HUES48 (cell line): ENCODE measurements at regions not wholly inside any gene's neighbourhood (a gene's known extent, or its start where the extent isn't known, plus 50 kb on each side); places are given as distances from the start of the nearest gene placed in this dataset.

Source experiments
- H3K27ac ChIP-seq: one replicate; pipeline ENCODE4 v1.7.0; 2013; ENCODE audit warnings: low read depth, low read length, inconsistent platforms
- H3K27me3 ChIP-seq: 2 replicates; pipeline ENCODE4 v1.6.1; 2013; ENCODE audit warnings: mild to moderate bottlenecking, low read length; ENCODE audit not compliant: control insufficient read depth, insufficient read depth
- H3K36me3 ChIP-seq: 2 replicates; pipeline ENCODE4 v1.6.1; 2013; ENCODE audit warnings: low read length; ENCODE audit not compliant: control insufficient read depth, insufficient read depth
- H3K4me1 ChIP-seq: 2 replicates; pipeline ENCODE4 v1.6.1; 2013; ENCODE audit warnings: mild to moderate bottlenecking, low read length; ENCODE audit not compliant: control insufficient read depth, insufficient read depth
- H3K4me3 ChIP-seq: 2 replicates; pipeline ENCODE4 v1.5.1; 2013; ENCODE audit warnings: mild to moderate bottlenecking, low read depth, low read length
- H3K9ac ChIP-seq: 2 replicates; pipeline ENCODE4 v1.6.1; 2013; ENCODE audit warnings: mild to moderate bottlenecking, low read depth, low read length, moderate library complexity
- H3K9me3 ChIP-seq: 2 replicates; pipeline ENCODE4 v1.6.1; 2013; ENCODE audit warnings: low read length; ENCODE audit not compliant: control insufficient read depth, insufficient read depth

DNA sequence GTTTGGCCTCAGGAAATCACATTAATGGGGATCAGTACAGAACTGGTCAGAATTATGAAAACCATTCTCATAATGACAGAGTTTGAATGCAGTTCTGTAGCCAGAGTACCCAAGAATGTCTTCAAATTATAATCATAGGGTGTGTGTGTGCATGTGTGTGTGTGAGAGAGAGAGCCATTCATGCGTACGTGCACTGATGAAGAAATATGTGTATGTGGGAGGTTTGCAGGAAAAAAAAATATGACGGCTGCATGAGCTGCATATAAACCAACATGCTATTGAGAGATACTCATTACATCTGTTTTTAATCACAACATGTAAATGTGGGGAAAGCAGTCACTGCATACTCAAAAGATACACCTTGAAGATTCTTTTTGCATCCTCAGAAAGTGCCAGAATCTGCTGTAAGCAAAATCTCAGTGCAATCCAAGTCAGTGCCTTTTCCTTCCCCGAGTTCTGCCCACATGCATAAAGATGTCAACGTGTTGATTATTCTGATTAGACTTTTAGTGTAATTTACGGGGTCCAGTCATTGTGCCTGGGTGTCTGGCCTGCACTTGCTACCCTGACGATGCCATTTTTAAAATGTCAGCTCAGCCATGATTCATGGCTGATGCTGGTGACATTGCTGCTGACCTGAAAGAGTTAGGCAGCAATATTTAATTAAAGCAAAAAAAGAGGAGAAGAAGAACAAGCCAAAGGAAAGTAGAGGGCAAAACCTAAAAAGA, 378.7 kb upstream of the ZFHX3 start:
- no peaks in the 10 kb centered on the region for H3K4me1 ChIP-seq

DNA sequence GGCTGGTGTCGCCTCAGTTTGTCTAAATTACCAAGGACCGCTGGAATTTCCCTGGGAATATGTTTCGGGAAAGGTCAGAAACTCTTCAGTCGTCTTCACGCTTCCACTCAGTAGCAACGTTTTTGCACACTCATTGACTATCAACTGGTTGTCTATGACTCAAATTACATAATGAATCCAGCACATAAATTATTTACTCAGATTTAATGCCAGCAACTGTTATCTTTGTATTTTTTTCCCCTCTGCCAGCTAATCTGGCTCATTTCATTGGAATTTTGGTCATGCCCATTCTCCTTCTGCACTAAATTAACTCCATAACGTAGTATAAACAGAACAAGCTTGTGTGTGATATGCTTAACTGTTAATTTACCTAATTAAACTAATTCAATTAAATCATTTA, 372.7 kb upstream of the ZFHX3 start:
- H3K36me3 ChIP-seq = no peaks in the 10 kb centered on the region
- H3K9ac ChIP-seq = no peak overlapping the region
- no peak overlapping the region for H3K4me3 ChIP-seq
- H3K9me3 ChIP-seq = no peaks in the 10 kb centered on the region
- H3K4me1 ChIP-seq = no peaks in the 10 kb centered on the region
- H3K27ac ChIP-seq = no peak overlapping the region
- no peaks in the 10 kb centered on the region for H3K27me3 ChIP-seq

More for the DNA sequence above, 378.7 kb upstream of the ZFHX3 start:
- no peak overlapping the region for H3K27ac ChIP-seq
- no peaks in the 10 kb centered on the region for H3K9me3 ChIP-seq
- no peak overlapping the region for H3K9ac ChIP-seq
- H3K36me3 ChIP-seq = no peaks in the 10 kb centered on the region
- no peaks in the 10 kb centered on the region for H3K27me3 ChIP-seq
- H3K4me3 ChIP-seq = no peak overlapping the region

DNA sequence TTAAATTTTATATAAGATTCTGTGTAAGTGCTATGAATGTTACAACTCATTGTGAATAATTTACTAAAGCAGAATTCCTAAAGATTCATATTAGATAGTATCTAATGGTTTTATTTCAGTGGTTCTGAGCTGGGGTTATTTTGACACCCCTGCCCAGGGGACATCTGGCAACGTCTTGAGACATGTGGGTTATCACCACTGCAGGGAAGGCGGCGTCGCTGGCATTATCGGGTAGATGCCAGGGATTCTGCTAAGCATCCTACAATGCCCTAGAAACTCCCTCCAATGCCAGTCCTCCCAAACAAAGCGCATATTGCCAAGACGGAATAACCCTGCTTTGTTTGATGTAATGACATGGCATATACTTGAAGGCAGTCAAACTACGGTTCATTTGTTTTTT, 372.3 kb upstream of the ZFHX3 start:
- H3K4me1 ChIP-seq = no peaks in the 10 kb centered on the region
- H3K36me3 ChIP-seq = no peaks in the 10 kb centered on the region
- H3K27ac ChIP-seq = no peak overlapping the region
- no peak overlapping the region for H3K9ac ChIP-seq
- no peaks in the 10 kb centered on the region for H3K27me3 ChIP-seq
- H3K4me3 ChIP-seq = no peak overlapping the region
- no peaks in the 10 kb centered on the region for H3K9me3 ChIP-seq

- H3K4me3 ChIP-seq = no peak overlapping the region
- H3K36me3 ChIP-seq = no peaks in the 10 kb centered on the region
- H3K9me3 ChIP-seq = no peaks in the 10 kb centered on the region
- H3K4me1 ChIP-seq = no peaks in the 10 kb centered on the region
- no peak overlapping the region for H3K9ac ChIP-seq
- H3K27ac ChIP-seq = no peak overlapping the region
- H3K27me3 ChIP-seq = no peaks in the 10 kb centered on the region
Observed at GRCh38 chr16:73418691-73419090, 370.8 kb upstream of the ZFHX3 start.

DNA sequence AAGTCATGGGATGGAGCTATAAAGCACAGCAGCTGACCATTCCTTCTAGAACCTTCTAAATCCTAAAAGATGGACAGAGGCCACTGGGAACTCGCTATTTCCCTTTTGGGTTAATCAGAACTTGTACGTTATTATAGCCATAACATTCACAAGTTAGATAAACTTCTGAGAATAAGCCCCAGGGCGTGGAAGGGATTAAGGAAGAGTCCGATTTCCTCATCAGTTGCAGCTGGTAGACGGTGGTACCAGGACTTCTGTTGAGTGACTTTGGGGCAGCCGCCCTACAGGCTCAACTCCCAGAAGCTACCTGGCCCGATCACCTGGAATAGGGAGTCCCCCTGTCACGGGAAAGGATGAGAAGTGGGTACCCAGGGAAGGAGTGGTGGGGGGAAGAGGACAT, 370.1 kb upstream of the ZFHX3 start:
- Histone ChIP-seq H3K4me1 (no peaks in the 10 kb centered on the region), H3K27me3 (no peaks in the 10 kb centered on the region)

GRCh38 chr16:73415286-73415685, 367.4 kb upstream of the ZFHX3 start:
- H3K4me3 ChIP-seq = no peak overlapping the region
- no peaks in the 10 kb centered on the region for H3K36me3 ChIP-seq
- H3K9me3 ChIP-seq = no peaks in the 10 kb centered on the region
- no peaks in the 10 kb centered on the region for H3K27me3 ChIP-seq
- H3K4me1 ChIP-seq = no peaks in the 10 kb centered on the region
- H3K9ac ChIP-seq = no peak overlapping the region
- H3K27ac ChIP-seq = no peak overlapping the region

More for the DNA sequence above, 370.1 kb upstream of the ZFHX3 start:
- Histone ChIP-seq H3K4me3 (no peak overlapping the region), H3K27ac (no peak overlapping the region), H3K9me3 (no peaks in the 10 kb centered on the region), H3K9ac (no peak overlapping the region), H3K36me3 (no peaks in the 10 kb centered on the region)

DNA sequence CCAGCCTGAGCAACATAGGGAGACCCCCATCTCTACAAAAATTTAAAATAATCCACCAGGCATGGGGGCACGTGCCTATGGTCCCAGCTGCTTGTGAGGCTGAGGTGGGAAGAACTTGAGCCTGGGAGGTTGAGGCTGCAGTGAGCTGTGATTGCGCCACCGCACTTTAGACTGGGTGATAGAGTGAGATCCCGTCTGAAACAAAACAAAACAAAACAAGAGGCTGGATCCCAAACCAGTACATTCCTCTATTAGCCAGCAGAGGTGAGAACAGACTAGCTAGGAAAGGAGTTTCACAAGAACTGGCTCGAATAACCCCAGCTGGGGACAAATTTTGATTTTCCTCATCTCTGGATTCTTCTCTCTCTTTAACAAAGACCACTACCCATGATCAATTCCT, 366.7 kb upstream of the ZFHX3 start:
- Histone ChIP-seq H3K36me3 (no peaks in the 10 kb centered on the region), H3K27me3 (no peaks in the 10 kb centered on the region), H3K4me1 (no peaks in the 10 kb centered on the region), H3K27ac (no peak overlapping the region), H3K4me3 (no peak overlapping the region), H3K9ac (no peak overlapping the region), H3K9me3 (no peaks in the 10 kb centered on the region)

- Histone ChIP-seq H3K9ac (no peak overlapping the region), H3K4me1 (no peaks in the 10 kb centered on the region), H3K36me3 (no peaks in the 10 kb centered on the region), H3K27ac (no peak overlapping the region), H3K4me3 (no peak overlapping the region), H3K9me3 (no peaks in the 10 kb centered on the region), H3K27me3 (no peaks in the 10 kb centered on the region)
Observed at GRCh38 chr16:73413830-73414190, 365.9 kb upstream of the ZFHX3 start.

- no peaks in the 10 kb centered on the region for H3K9me3 ChIP-seq
- H3K36me3 ChIP-seq = no peaks in the 10 kb centered on the region
- H3K4me1 ChIP-seq = no peaks in the 10 kb centered on the region
- H3K9ac ChIP-seq = no peak overlapping the region
- no peak overlapping the region for H3K4me3 ChIP-seq
- no peak overlapping the region for H3K27ac ChIP-seq
- no peaks in the 10 kb centered on the region for H3K27me3 ChIP-seq
Observed at GRCh38 chr16:73413091-73413829, 365.3 kb upstream of the ZFHX3 start.

GRCh38 chr16:73412416-73412815, 364.5 kb upstream of the ZFHX3 start:
- Histone ChIP-seq H3K4me1 (no peaks in the 10 kb centered on the region), H3K27me3 (no peaks in the 10 kb centered on the region), H3K9me3 (no peaks in the 10 kb centered on the region), H3K4me3 (no peak overlapping the region), H3K9ac (no peak overlapping the region), H3K27ac (no peak overlapping the region), H3K36me3 (no peaks in the 10 kb centered on the region)

DNA sequence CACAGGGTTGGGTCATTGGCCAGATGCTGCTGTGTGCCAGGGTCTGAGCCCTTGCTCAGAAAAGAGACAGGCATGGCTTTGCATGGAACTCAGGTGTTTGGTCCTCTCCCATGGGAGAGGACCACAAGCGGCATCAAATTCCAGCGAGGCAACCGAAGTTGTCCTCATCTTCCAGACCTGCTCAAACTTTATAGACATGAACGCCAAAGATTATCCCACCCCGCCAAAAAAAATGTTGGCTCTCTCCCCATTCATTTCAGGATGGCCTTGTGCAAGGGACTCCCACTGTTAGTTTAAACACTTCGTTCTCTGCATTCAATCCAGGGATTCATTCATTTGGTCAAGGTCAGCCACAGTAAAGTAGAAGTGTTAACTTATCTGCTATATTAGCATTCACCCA, 360.8 kb upstream of the ZFHX3 start:
- H3K27me3 ChIP-seq = no peaks in the 10 kb centered on the region
- H3K4me1 ChIP-seq = no peaks in the 10 kb centered on the region
- no peaks in the 10 kb centered on the region for H3K9me3 ChIP-seq
- no peak overlapping the region for H3K4me3 ChIP-seq
- H3K27ac ChIP-seq = no peak overlapping the region
- no peak overlapping the region for H3K9ac ChIP-seq
- no peaks in the 10 kb centered on the region for H3K36me3 ChIP-seq
